ENCODE measurements at regions not wholly inside any gene's neighbourhood (a gene's known extent, or its start where the extent isn't known, plus 50 kb on each side); places are given as distances from the start of the nearest gene placed in this dataset.

- TF ChIP-seq POLR2AphosphoS5 (IDR thresholded peaks at IDR 0.05) (no peak), POLR2A (IDR thresholded peaks at IDR 0.05) (no peak)
Measured at GRCh38 chr14:65877166-65877565, 464.6 kb downstream of the FUT8 start.
